H1 (cell line): ENCODE measurements at regions not wholly inside any gene's neighbourhood (a gene's known extent, or its start where the extent isn't known, plus 50 kb on each side); places are given as distances from the start of the nearest gene placed in this dataset.

Source experiments
- BRCA1 ChIP-seq: IDR thresholded peaks from 2 replicates; pipeline ENCODE4 v1.6.1; 2012; ENCODE audit warnings: low read depth, low read length, improper control_type of control experiment
- CHD2 ChIP-seq: IDR thresholded peaks from 2 replicates; pipeline ENCODE4 v1.6.1; 2012; ENCODE audit warnings: low read length, improper control_type of control experiment
- EGR1 ChIP-seq: IDR thresholded peaks from 2 replicates; pipeline ENCODE4 v1.6.1; 2011; ENCODE audit warnings: low read depth, low read length, borderline replicate concordance
- HDAC2 ChIP-seq, 2 experiments: fragments of 300-600 bp in 1 of 2; sonication (generic) in 1 of 2; IDR thresholded peaks; 2 replicates each; pipeline ENCODE4 v1.6.1; 2011 to 2012; ENCODE audit warnings: low read depth in 2 of 2, low read length in 2 of 2, mild to moderate bottlenecking in 2 of 2, moderate library complexity in 2 of 2, borderline replicate concordance in 1 of 2, inconsistent platforms in 1 of 2
- JUN ChIP-seq: IDR thresholded peaks from 2 replicates; pipeline ENCODE4 v1.6.1; 2011; ENCODE audit warnings: low read depth, mild to moderate bottlenecking, improper control_type of control experiment, low read length
- KDM5A ChIP-seq: fragments of 200-600 bp; IDR thresholded peaks from 2 replicates; pipeline ENCODE4 v1.7.1; 2012; ENCODE audit warnings: mild to moderate bottlenecking, low read length, inconsistent platforms, mixed read lengths
- NANOG ChIP-seq: IDR thresholded peaks from 2 replicates; pipeline ENCODE4 v1.6.1; 2011; ENCODE audit warnings: low read length, low read depth, mild to moderate bottlenecking, inconsistent platforms; ENCODE audit not compliant: insufficient read depth, poor library complexity, severe bottlenecking
- PHF8 ChIP-seq: fragments of 200-600 bp; sonication (generic); conservative IDR thresholded peaks from 2 replicates; pipeline ENCODE4 v1.7.1; 2012; ENCODE audit warnings: low read depth, mild to moderate bottlenecking, inconsistent platforms, low read length, moderate library complexity
- SP1 ChIP-seq: IDR thresholded peaks from 2 replicates; pipeline ENCODE4 v1.6.1; 2011; ENCODE audit warnings: low read depth, low read length
- TF ChIP-seq, protein P1 (sequence below): fragments of 300-600 bp; sonication (generic); IDR thresholded peaks from 2 replicates; pipeline ENCODE4 v1.7.1; 2012; ENCODE audit warnings: low read length, moderate library complexity, mild to moderate bottlenecking, inconsistent platforms; ENCODE audit not compliant: insufficient replicate concordance
- TF ChIP-seq, protein P2 (sequence below): IDR thresholded peaks from 2 replicates; pipeline ENCODE4 v1.6.1; 2012; ENCODE audit warnings: inconsistent platforms

DNA sequence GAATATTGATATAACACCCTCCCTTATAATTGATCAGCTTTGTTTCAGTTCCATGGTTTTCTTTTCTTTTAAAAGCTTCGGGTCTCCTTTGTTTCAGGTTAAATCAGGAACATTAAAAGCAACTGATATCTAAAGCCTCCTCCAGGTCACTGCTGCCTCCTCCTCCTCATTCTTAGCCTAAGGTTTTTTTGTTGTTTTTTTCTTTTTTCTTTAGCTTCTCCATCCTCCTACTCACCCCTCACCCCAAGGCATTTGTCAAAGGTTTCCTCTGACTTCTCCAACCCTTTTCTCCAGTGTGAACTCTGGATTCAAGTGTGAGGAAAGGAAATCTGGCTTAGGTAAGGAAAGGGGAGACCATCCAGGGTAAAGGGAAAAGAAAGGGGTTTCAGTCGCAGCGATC lies 420.2 kb upstream of the NFE2L3 start (continued):
- TF ChIP-seq, protein P1, sequence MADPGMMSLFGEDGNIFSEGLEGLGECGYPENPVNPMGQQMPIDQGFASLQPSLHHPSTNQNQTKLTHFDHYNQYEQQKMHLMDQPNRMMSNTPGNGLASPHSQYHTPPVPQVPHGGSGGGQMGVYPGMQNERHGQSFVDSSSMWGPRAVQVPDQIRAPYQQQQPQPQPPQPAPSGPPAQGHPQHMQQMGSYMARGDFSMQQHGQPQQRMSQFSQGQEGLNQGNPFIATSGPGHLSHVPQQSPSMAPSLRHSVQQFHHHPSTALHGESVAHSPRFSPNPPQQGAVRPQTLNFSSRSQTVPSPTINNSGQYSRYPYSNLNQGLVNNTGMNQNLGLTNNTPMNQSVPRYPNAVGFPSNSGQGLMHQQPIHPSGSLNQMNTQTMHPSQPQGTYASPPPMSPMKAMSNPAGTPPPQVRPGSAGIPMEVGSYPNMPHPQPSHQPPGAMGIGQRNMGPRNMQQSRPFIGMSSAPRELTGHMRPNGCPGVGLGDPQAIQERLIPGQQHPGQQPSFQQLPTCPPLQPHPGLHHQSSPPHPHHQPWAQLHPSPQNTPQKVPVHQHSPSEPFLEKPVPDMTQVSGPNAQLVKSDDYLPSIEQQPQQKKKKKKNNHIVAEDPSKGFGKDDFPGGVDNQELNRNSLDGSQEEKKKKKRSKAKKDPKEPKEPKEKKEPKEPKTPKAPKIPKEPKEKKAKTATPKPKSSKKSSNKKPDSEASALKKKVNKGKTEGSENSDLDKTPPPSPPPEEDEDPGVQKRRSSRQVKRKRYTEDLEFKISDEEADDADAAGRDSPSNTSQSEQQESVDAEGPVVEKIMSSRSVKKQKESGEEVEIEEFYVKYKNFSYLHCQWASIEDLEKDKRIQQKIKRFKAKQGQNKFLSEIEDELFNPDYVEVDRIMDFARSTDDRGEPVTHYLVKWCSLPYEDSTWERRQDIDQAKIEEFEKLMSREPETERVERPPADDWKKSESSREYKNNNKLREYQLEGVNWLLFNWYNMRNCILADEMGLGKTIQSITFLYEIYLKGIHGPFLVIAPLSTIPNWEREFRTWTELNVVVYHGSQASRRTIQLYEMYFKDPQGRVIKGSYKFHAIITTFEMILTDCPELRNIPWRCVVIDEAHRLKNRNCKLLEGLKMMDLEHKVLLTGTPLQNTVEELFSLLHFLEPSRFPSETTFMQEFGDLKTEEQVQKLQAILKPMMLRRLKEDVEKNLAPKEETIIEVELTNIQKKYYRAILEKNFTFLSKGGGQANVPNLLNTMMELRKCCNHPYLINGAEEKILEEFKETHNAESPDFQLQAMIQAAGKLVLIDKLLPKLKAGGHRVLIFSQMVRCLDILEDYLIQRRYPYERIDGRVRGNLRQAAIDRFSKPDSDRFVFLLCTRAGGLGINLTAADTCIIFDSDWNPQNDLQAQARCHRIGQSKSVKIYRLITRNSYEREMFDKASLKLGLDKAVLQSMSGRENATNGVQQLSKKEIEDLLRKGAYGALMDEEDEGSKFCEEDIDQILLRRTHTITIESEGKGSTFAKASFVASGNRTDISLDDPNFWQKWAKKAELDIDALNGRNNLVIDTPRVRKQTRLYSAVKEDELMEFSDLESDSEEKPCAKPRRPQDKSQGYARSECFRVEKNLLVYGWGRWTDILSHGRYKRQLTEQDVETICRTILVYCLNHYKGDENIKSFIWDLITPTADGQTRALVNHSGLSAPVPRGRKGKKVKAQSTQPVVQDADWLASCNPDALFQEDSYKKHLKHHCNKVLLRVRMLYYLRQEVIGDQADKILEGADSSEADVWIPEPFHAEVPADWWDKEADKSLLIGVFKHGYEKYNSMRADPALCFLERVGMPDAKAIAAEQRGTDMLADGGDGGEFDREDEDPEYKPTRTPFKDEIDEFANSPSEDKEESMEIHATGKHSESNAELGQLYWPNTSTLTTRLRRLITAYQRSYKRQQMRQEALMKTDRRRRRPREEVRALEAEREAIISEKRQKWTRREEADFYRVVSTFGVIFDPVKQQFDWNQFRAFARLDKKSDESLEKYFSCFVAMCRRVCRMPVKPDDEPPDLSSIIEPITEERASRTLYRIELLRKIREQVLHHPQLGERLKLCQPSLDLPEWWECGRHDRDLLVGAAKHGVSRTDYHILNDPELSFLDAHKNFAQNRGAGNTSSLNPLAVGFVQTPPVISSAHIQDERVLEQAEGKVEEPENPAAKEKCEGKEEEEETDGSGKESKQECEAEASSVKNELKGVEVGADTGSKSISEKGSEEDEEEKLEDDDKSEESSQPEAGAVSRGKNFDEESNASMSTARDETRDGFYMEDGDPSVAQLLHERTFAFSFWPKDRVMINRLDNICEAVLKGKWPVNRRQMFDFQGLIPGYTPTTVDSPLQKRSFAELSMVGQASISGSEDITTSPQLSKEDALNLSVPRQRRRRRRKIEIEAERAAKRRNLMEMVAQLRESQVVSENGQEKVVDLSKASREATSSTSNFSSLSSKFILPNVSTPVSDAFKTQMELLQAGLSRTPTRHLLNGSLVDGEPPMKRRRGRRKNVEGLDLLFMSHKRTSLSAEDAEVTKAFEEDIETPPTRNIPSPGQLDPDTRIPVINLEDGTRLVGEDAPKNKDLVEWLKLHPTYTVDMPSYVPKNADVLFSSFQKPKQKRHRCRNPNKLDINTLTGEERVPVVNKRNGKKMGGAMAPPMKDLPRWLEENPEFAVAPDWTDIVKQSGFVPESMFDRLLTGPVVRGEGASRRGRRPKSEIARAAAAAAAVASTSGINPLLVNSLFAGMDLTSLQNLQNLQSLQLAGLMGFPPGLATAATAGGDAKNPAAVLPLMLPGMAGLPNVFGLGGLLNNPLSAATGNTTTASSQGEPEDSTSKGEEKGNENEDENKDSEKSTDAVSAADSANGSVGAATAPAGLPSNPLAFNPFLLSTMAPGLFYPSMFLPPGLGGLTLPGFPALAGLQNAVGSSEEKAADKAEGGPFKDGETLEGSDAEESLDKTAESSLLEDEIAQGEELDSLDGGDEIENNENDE = no peak
- TF ChIP-seq JUN (no peak), HDAC2 (IDR thresholded peaks at IDR 0.05; ENCODE audit: borderline replicate concordance in 1 of 2, low read depth in 2 of 2, low read length in 2 of 2) (no peak), EGR1 (no peak), CHD2 (no peak), NANOG (no peak), PHF8 (no peak), BRCA1 (no peak), SP1 (no peak), KDM5A (no peak)
- TF ChIP-seq, protein P2, sequence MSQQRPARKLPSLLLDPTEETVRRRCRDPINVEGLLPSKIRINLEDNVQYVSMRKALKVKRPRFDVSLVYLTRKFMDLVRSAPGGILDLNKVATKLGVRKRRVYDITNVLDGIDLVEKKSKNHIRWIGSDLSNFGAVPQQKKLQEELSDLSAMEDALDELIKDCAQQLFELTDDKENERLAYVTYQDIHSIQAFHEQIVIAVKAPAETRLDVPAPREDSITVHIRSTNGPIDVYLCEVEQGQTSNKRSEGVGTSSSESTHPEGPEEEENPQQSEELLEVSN = no peak
